Hepatocyte (in vitro differentiated cells): ENCODE measurements at regions not wholly inside any gene's neighbourhood (a gene's known extent, or its start where the extent isn't known, plus 50 kb on each side); places are given as distances from the start of the nearest gene placed in this dataset.

Experiments
- DNase-seq: peaks from one replicate; pipeline ENCODE4 v3.0.0-alpha.2; 2016; ENCODE audit warnings: low spot score
- H2AFZ ChIP-seq: fragments of 200-600 bp; sonication (generic); 2 replicates; pipeline ENCODE4 v1.6.0; 2016; ENCODE audit warnings: antibody characterized with exemption, mild to moderate bottlenecking
- H3K27ac ChIP-seq: fragments of 200-600 bp; sonication (generic); 2 replicates; pipeline ENCODE4 v1.5.1; 2016; ENCODE audit warnings: mild to moderate bottlenecking
- H3K27me3 ChIP-seq: fragments of 200-600 bp; sonication (generic); 2 replicates; pipeline ENCODE4 v1.6.1; 2016
- H3K36me3 ChIP-seq: fragments of 200-600 bp; sonication (generic); replicated peaks from 2 replicates; pipeline ENCODE4 v1.5.1; 2016; ENCODE audit warnings: low read depth; ENCODE audit not compliant: insufficient read depth
- H3K4me1 ChIP-seq: fragments of 200-600 bp; sonication (generic); 2 replicates; pipeline ENCODE4 v1.5.1; 2016; ENCODE audit warnings: mild to moderate bottlenecking, moderate library complexity; ENCODE audit not compliant: insufficient read depth
- H3K4me2 ChIP-seq: fragments of 200-600 bp; sonication (generic); 2 replicates; pipeline ENCODE4 v1.6.0; 2016
- H3K4me3 ChIP-seq: fragments of 200-600 bp; sonication (generic); 2 replicates; pipeline ENCODE4 v1.5.1; 2016; ENCODE audit warnings: mild to moderate bottlenecking
- H3K79me2 ChIP-seq: fragments of 200-600 bp; sonication (generic); 2 replicates; pipeline ENCODE4 v1.6.0; 2017; ENCODE audit warnings: mild to moderate bottlenecking
- H3K9me2 ChIP-seq: fragments of 200-600 bp; sonication (generic); replicated peaks from 2 replicates; pipeline ENCODE4 v1.6.0; 2017; ENCODE audit warnings: mild to moderate bottlenecking; ENCODE audit not compliant: insufficient read depth
- H3K9me3 ChIP-seq: fragments of 200-600 bp; sonication (generic); 2 replicates; pipeline ENCODE4 v1.5.1; 2016; ENCODE audit warnings: low read depth, mild to moderate bottlenecking
- H4K20me1 ChIP-seq: fragments of 200-600 bp; sonication (generic); 2 replicates; pipeline ENCODE4 v1.6.0; 2016; ENCODE audit warnings: mild to moderate bottlenecking; ENCODE audit not compliant: insufficient read depth, poor library complexity, severe bottlenecking
- CTCF ChIP-seq: fragments of 200-600 bp; sonication (generic); IDR thresholded peaks from 2 replicates; pipeline ENCODE4 v1.5.1; 2016; ENCODE audit warnings: antibody characterized with exemption, mild to moderate bottlenecking; ENCODE audit not compliant: poor library complexity
- EZH2 ChIP-seq: fragments of 200-600 bp; sonication (generic); IDR thresholded peaks from 2 replicates; pipeline ENCODE4 v1.6.1; 2016; ENCODE audit warnings: antibody characterized with exemption, mild to moderate bottlenecking, borderline replicate concordance
- EZH2phosphoT487 ChIP-seq: fragments of 200-600 bp; sonication (generic); IDR thresholded peaks from one replicate; pipeline ENCODE4 v1.6.1; 2018; ENCODE audit warnings: antibody characterized with exemption, mild to moderate bottlenecking, low read depth, moderate library complexity; ENCODE audit not compliant: unreplicated experiment, severe bottlenecking
- WGBS: methylation state at CpG from one replicate; pipeline ENCODE4 v1.1.6; 2016; ENCODE audit warnings: low lambda C conversion rate; ENCODE audit errors: missing lambda C conversion rate; 5-methylcytosine and 5-hydroxymethylcytosine counted together

GRCh38 chr5:145587308-145587672 is 247.9 kb downstream of the PRELID2 start:
- Histone ChIP-seq H3K27me3 (no peaks in the 10 kb centered on the region), H2AFZ (no peak overlapping the region), H3K36me3 (no peaks in the 10 kb centered on the region), H3K9me2 (no peaks in the 10 kb centered on the region), H3K79me2 (no peaks in the 10 kb centered on the region), H3K4me3 (no peak overlapping the region), H3K4me2 (peak overlapping the region; percentile 32), H4K20me1 (no peaks in the 10 kb centered on the region), H3K9me3 (no peaks in the 10 kb centered on the region), H3K4me1 (peaks cover 20% of the 10 kb centered on the region), H3K27ac (peak overlapping the region; percentile 69)
- TF ChIP-seq CTCF: no peak
- no peak for TF ChIP-seq EZH2
- TF ChIP-seq EZH2phosphoT487: no peak
- WGBS: 74% methylated on average over 6 of the region's 6 CpGs
- DNase-seq: no peak

- Histone ChIP-seq H3K4me2 (peak overlapping the region; percentile 32), H3K4me1 (peaks cover 20% of the 10 kb centered on the region)
Observed at GRCh38 chr5:145586661-145587307, 248.4 kb downstream of the PRELID2 start.

GRCh38 chr5:145585443-145586148 is 249.5 kb downstream of the PRELID2 start:
- H2AFZ ChIP-seq: no peak overlapping the region
- WGBS: 62% methylated on average over 5 of the region's 5 CpGs
- TF ChIP-seq CTCF: no peak
- TF ChIP-seq EZH2: no peak
- no peak for TF ChIP-seq EZH2phosphoT487
- no peaks in the 10 kb centered on the region for H3K27me3 ChIP-seq
- H3K4me1 ChIP-seq: peaks cover 20% of the 10 kb centered on the region
- no peaks in the 10 kb centered on the region for H3K36me3 ChIP-seq
- H4K20me1 ChIP-seq: no peaks in the 10 kb centered on the region
- DNase-seq: no peak
- no peaks in the 10 kb centered on the region for H3K9me3 ChIP-seq
- H3K27ac ChIP-seq: peak overlapping the region; percentile 69
- no peak overlapping the region for H3K4me3 ChIP-seq
- no peaks in the 10 kb centered on the region for H3K79me2 ChIP-seq
- no peak overlapping the region for H3K4me2 ChIP-seq
- H3K9me2 ChIP-seq: no peaks in the 10 kb centered on the region

More at GRCh38 chr5:145586661-145587307, 248.4 kb downstream of the PRELID2 start:
- no peak overlapping the region for H3K4me3 ChIP-seq
- WGBS: 69% methylated on average over 5 of the region's 5 CpGs
- no peak for DNase-seq
- no peaks in the 10 kb centered on the region for H3K9me2 ChIP-seq
- TF ChIP-seq EZH2: no peak
- TF ChIP-seq EZH2phosphoT487: no peak
- no peak for TF ChIP-seq CTCF
- no peaks in the 10 kb centered on the region for H3K36me3 ChIP-seq
- H3K27me3 ChIP-seq: no peaks in the 10 kb centered on the region
- peak overlapping the region; percentile 69 for H3K27ac ChIP-seq
- no peaks in the 10 kb centered on the region for H4K20me1 ChIP-seq
- H3K9me3 ChIP-seq: no peaks in the 10 kb centered on the region
- no peaks in the 10 kb centered on the region for H3K79me2 ChIP-seq
- H2AFZ ChIP-seq: no peak overlapping the region
